Activated T-cell treated with anti-CD3 and anti-CD28 coated beads, Interleukin-2, amount 50 U/mL, for 72 hours (primary cell): ENCODE measurements at regions not wholly inside any gene's neighbourhood (a gene's known extent, or its start where the extent isn't known, plus 50 kb on each side); places are given as distances from the start of the nearest gene placed in this dataset.
A peak's percentile ranks its signal among the peaks of the same experiment; 100 is the strongest.

Experiments
- ATAC-seq, 2 donors: fragments of 150-1000 bp; cut with Tn5 transposase; replicated peaks in 1 of 2; 2 replicates each; pipeline ENCODE4 v1.10.0; 2021; ENCODE audit warnings: moderate library complexity in 2 of 2, mild to moderate bottlenecking in 1 of 2
- DNase-seq, 2 donors: peaks; one replicate each; pipeline ENCODE4 v3.0.0; 2021 to 2022; ENCODE audit warnings: mixed read lengths in 1 of 2
- H3K27ac Mint-ChIP-seq: one replicate; pipeline ENCODE4 v1.8.0; 2022; ENCODE audit warnings: mild to moderate bottlenecking, moderate library complexity, mixed read lengths
- H3K27me3 Mint-ChIP-seq: one replicate; pipeline ENCODE4 v1.8.0; 2022; ENCODE audit warnings: low read depth, mixed read lengths
- H3K36me3 Mint-ChIP-seq, 2 donors: one replicate each; pipeline ENCODE4 v1.8.0; 2022; ENCODE audit warnings: mixed read lengths in 2 of 2, mild to moderate bottlenecking in 1 of 2; ENCODE audit not compliant: insufficient read depth in 2 of 2
- H3K4me1 Mint-ChIP-seq: one replicate; pipeline ENCODE4 v1.8.0; 2022; ENCODE audit warnings: low read depth, mixed read lengths
- H3K4me3 Mint-ChIP-seq, 2 donors: one replicate each; pipeline ENCODE4 v1.8.0; 2022; ENCODE audit warnings: mild to moderate bottlenecking in 2 of 2, mixed read lengths in 2 of 2, moderate library complexity in 2 of 2
- H3K9me3 Mint-ChIP-seq, 2 donors: one replicate each; pipeline ENCODE4 v1.8.0; 2022; ENCODE audit warnings: mixed read lengths in 2 of 2

DNA sequence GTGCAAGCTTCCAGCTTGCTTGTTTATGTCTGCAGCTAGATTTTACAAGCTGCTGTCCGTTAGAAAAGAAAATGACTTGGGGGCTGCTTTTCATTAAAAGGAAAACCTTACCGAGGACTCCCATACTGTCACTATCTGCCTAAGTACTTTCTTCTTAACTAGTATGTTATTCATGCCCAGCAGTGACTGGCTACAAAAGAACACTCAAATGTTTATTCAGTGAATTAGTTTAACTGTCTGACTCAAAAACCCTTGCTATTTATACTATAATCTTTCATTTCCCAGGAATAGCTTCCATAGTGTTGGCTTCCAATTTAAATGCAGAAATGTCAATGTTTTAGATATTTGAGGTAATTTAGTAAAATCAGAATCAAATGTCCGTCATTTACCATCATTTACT is 164.9 kb downstream of the DTHD1 start:
- no peak overlapping the region for H3K27ac Mint-ChIP-seq
- H3K4me1 Mint-ChIP-seq: no peaks in the 10 kb centered on the region
- DNase-seq (no peak), ATAC-seq (no peak)
- H3K27me3 Mint-ChIP-seq: peaks cover 13% of the 10 kb centered on the region
- no peaks in the 10 kb centered on the region for H3K36me3 Mint-ChIP-seq
- no peaks in the 10 kb centered on the region for H3K9me3 Mint-ChIP-seq
- no peak overlapping the region for H3K4me3 Mint-ChIP-seq

DNA sequence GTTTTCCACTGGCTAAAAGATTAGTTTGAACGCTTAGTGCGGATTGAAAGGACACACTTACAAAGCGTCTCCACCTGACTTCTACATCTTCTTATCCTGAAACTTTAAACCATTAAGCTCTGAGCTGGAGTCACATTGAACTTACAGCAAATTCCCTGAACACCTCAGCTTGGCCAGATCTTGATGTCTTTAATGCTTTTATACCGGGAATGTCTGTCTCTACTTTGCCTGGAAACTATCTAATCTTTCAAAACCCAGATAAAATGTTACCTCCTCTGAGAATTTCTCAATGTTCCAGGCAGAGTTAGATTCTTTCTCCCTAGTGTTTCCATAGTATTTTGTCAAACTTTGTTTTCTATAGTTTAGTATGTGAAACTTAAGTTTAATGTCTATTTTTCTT is 179.9 kb downstream of the DTHD1 start:
- no peaks in the 10 kb centered on the region for H3K4me1 Mint-ChIP-seq
- no peak for ATAC-seq
- H3K36me3 Mint-ChIP-seq: no peaks in the 10 kb centered on the region
- peaks cover 6% of the 10 kb centered on the region for H3K27me3 Mint-ChIP-seq
- H3K27ac Mint-ChIP-seq: no peak overlapping the region
- no peak for DNase-seq
- H3K9me3 Mint-ChIP-seq: peaks cover 2% of the 10 kb centered on the region in 2 donors
- no peak overlapping the region for H3K4me3 Mint-ChIP-seq

GRCh38 chr4:36467670-36468069 is 186.3 kb downstream of the DTHD1 start:
- no peaks in the 10 kb centered on the region for H3K9me3 Mint-ChIP-seq
- H3K27me3 Mint-ChIP-seq: peaks cover 8% of the 10 kb centered on the region
- DNase-seq (no peak), ATAC-seq (no peak)
- H3K4me3 Mint-ChIP-seq: no peak overlapping the region
- no peaks in the 10 kb centered on the region for H3K4me1 Mint-ChIP-seq
- H3K27ac Mint-ChIP-seq: no peak overlapping the region
- no peaks in the 10 kb centered on the region for H3K36me3 Mint-ChIP-seq

DNA sequence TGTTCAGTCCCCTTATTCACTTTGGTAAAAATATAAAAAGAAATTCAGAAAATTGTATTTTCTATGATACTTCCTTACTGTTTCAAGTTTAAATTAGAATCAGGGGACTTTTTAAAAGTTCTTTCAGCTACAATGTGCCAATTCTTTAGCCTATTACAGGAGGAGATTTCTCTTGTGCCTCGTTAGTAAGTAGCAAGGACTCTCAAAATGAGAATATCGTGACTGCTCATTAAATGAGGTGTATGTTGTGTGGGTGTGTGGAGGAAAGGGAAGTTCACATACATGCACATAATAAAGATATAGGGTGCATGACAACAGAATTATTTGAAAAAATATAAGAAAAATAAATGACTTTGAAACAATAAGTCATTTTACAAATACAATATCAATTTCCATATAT is 190.5 kb downstream of the DTHD1 start:
- Mint-ChIP-seq H3K27me3 (peaks cover 3% of the 10 kb centered on the region), H3K4me3 (no peak overlapping the region), H3K27ac (no peak overlapping the region), H3K4me1 (no peaks in the 10 kb centered on the region), H3K36me3 (no peaks in the 10 kb centered on the region), H3K9me3 (no peaks in the 10 kb centered on the region)
- ATAC-seq: no peak
- DNase-seq: no peak

DNA sequence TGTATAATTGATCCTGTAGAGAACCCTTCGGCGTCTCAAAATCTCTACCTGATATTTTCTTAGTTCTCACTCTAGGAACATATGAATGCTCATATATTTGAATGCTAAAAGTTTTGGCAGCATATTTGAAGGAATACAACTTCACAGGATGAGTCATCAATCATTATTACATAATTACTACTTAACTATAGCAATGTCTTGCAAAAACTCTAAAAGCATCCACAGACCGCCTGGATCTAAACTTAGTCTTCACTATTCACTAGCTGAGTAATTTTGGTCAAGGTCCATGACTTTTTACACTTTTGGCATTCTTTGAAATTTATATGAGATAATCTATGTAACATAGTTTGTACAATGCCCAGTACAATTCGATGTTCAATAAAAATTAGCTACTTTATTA is 194.7 kb downstream of the DTHD1 start:
- DNase-seq (no peak), ATAC-seq (no peak)
- H3K4me1 Mint-ChIP-seq: no peaks in the 10 kb centered on the region
- H3K36me3 Mint-ChIP-seq: no peaks in the 10 kb centered on the region
- peaks cover 9% of the 10 kb centered on the region for H3K27me3 Mint-ChIP-seq
- no peak overlapping the region for H3K27ac Mint-ChIP-seq
- H3K9me3 Mint-ChIP-seq: no peaks in the 10 kb centered on the region
- no peak overlapping the region for H3K4me3 Mint-ChIP-seq

DNA sequence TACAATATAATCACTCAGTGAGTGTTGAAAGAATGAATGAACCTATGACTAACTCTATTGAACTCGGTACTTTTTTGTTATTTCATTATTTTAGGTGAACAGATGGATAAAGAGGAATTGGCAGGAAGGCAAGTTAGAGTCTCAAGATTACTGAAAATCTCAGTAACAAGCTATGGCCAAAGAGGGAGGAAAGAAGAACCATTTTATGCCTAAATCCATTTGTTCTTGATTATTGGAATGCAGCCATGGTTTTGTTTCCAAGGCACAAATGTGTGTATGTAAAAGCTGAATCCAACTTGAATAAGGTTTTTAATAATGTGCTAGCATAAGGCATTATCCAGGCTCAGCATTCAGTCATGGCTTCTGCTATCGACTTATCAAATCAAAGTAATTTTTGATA is 196.4 kb downstream of the DTHD1 start:
- Mint-ChIP-seq H3K27ac (no peak overlapping the region), H3K9me3 (no peaks in the 10 kb centered on the region), H3K36me3 (no peaks in the 10 kb centered on the region), H3K27me3 (peaks cover 9% of the 10 kb centered on the region), H3K4me1 (no peaks in the 10 kb centered on the region), H3K4me3 (no peak overlapping the region)
- DNase-seq (no peak), ATAC-seq (no peak)

DNA sequence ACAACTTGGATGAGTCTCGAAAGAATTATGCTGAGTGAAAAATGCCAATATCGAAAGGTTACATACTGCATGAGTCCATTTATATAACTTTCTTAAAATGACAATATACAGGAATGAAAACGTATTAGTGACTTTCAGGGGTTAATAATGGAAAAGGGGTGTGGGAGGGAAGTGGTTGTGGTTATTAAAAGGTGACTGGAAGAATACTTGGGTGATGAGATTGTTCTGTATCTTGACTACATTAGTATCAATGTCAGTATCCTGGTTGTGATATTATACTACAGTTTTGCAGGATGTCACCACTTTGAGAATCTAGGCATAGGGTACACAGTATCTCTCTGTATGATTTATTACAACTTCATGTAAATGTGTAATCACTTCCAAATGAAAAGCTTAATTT is 204.5 kb downstream of the DTHD1 start:
- H3K27me3 Mint-ChIP-seq: no peaks in the 10 kb centered on the region
- no peaks in the 10 kb centered on the region for H3K9me3 Mint-ChIP-seq
- ATAC-seq (no peak), DNase-seq (no peak)
- no peak overlapping the region for H3K27ac Mint-ChIP-seq
- H3K36me3 Mint-ChIP-seq: no peaks in the 10 kb centered on the region
- H3K4me1 Mint-ChIP-seq: no peaks in the 10 kb centered on the region
- no peak overlapping the region for H3K4me3 Mint-ChIP-seq

- Mint-ChIP-seq H3K9me3 (peaks cover 0 to under 1% of the 10 kb centered on the region in 2 donors), H3K4me3 (no peak overlapping the region), H3K27ac (no peak overlapping the region), H3K27me3 (peaks cover 3% of the 10 kb centered on the region), H3K4me1 (no peaks in the 10 kb centered on the region), H3K36me3 (no peaks in the 10 kb centered on the region)
- ATAC-seq (no peak), DNase-seq (no peak)
Measured at GRCh38 chr4:36489798-36490197, 208.4 kb downstream of the DTHD1 start.

GRCh38 chr4:36492041-36492440 is 210.6 kb downstream of the DTHD1 start:
- H3K27ac Mint-ChIP-seq: no peak overlapping the region
- peaks cover 7% of the 10 kb centered on the region for H3K27me3 Mint-ChIP-seq
- H3K9me3 Mint-ChIP-seq: peaks cover 0 to 2% of the 10 kb centered on the region in 2 donors
- H3K4me3 Mint-ChIP-seq: no peak overlapping the region
- ATAC-seq (no peak), DNase-seq (no peak)
- no peaks in the 10 kb centered on the region for H3K4me1 Mint-ChIP-seq
- no peaks in the 10 kb centered on the region for H3K36me3 Mint-ChIP-seq

GRCh38 chr4:36492590-36492989 is 211.2 kb downstream of the DTHD1 start:
- DNase-seq (no peak), ATAC-seq (no peak)
- Mint-ChIP-seq H3K9me3 (peaks cover 0 to 2% of the 10 kb centered on the region in 2 donors), H3K36me3 (no peaks in the 10 kb centered on the region), H3K27ac (no peak overlapping the region), H3K4me3 (no peak overlapping the region), H3K4me1 (no peaks in the 10 kb centered on the region), H3K27me3 (peaks cover 7% of the 10 kb centered on the region)

DNA sequence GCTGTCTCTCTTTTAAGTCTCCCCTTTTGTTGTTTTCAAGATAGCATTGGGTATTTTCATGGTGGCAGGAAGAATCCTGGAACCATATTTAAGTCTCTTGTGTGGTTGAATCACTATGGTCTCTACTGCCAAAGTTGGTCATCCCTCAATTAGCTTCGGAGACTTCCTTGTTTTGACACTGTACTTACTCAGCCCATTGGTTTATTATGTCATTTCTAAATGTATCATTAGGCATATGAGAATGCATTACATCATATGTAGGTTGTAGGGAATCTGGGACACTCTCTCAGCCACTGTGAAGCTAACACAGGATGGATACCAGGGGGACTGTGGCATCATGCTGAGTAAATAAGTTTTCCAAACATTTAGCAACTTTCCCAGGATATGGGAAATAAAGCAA is 211.8 kb downstream of the DTHD1 start:
- H3K27me3 Mint-ChIP-seq: peaks cover 7% of the 10 kb centered on the region
- H3K4me3 Mint-ChIP-seq: no peak overlapping the region
- no peaks in the 10 kb centered on the region for H3K36me3 Mint-ChIP-seq
- ATAC-seq: no peak
- no peak for DNase-seq
- no peak overlapping the region for H3K27ac Mint-ChIP-seq
- peaks cover 0 to 2% of the 10 kb centered on the region in 2 donors for H3K9me3 Mint-ChIP-seq
- no peaks in the 10 kb centered on the region for H3K4me1 Mint-ChIP-seq

DNA sequence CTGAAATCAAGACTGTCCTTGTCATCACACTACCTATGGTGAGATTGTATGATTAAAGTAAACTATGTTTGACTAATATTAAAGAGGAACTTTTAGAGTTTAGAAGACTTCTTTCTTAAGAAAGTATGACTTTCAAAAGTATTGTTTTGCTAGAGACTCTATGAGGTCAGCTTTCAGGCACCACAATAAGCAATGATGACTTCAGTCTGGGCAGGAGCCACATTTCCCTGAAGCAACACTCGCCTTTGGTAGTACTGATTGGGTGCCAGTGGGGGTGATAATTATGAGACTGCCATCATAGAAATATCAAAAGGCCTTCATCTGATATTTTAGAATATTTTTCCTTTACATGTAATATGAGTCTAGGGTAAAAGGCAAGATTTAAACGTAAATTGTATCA is 212.6 kb downstream of the DTHD1 start:
- Mint-ChIP-seq H3K36me3 (no peaks in the 10 kb centered on the region), H3K9me3 (peaks cover 0 to 2% of the 10 kb centered on the region in 2 donors)

GRCh38 chr4:36494747-36495146 is 213.3 kb downstream of the DTHD1 start:
- ATAC-seq: no peak
- no peaks in the 10 kb centered on the region for H3K36me3 Mint-ChIP-seq
- H3K4me1 Mint-ChIP-seq: no peaks in the 10 kb centered on the region
- H3K4me3 Mint-ChIP-seq: no peak overlapping the region
- DNase-seq: no peak
- peaks cover 7% of the 10 kb centered on the region for H3K27me3 Mint-ChIP-seq
- peaks cover 0 to 2% of the 10 kb centered on the region in 2 donors for H3K9me3 Mint-ChIP-seq
- no peak overlapping the region for H3K27ac Mint-ChIP-seq

More for the DNA sequence above, 212.6 kb downstream of the DTHD1 start:
- ATAC-seq (peak; percentile 24 to 68), DNase-seq (no peak)
- Mint-ChIP-seq H3K27me3 (peaks cover 7% of the 10 kb centered on the region), H3K27ac (no peak overlapping the region), H3K4me1 (no peaks in the 10 kb centered on the region), H3K4me3 (no peak overlapping the region)

DNA sequence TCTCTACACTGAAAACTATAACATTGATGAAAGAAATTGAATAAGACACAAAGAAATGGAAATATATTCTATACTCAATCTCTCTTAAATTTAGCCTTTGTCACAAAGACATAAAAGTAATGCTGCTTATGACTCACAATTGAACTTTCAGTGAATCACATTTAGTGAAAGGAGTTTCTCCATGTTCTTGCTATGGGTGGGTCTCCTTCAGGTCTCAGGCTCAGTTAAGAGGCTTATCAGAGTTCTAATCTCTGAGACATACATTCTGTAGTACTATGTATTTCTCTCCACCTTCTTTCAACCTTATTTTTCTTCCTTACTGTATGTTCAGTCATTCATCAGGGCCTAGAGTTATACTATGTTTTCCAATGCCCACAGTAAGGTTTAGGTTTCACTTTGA is 220.9 kb downstream of the DTHD1 start:
- Mint-ChIP-seq H3K27me3 (peaks cover 13% of the 10 kb centered on the region), H3K4me1 (peaks cover 4% of the 10 kb centered on the region), H3K27ac (no peak overlapping the region), H3K9me3 (no peaks in the 10 kb centered on the region), H3K4me3 (no peak overlapping the region), H3K36me3 (no peaks in the 10 kb centered on the region)
- no peak for DNase-seq
- peak; percentile 78 to 87 for ATAC-seq
